NCI-H510A (cell line): ENCODE measurements at regions not wholly inside any gene's neighbourhood (a gene's known extent, or its start where the extent isn't known, plus 50 kb on each side); places are given as distances from the start of the nearest gene placed in this dataset.

Source experiments
- DNase-seq: peaks from one replicate; lab custom pipeline; 2025; lab: John Stamatoyannopoulos, UW

GRCh38 chr16:35258381-35258780, 1799.0 kb downstream of the TP53TG3F start:
- DNase-seq: no peak

- no peak for DNase-seq
Observed at GRCh38 chr16:35295856-35296255, 1836.4 kb downstream of the TP53TG3F start.

DNA sequence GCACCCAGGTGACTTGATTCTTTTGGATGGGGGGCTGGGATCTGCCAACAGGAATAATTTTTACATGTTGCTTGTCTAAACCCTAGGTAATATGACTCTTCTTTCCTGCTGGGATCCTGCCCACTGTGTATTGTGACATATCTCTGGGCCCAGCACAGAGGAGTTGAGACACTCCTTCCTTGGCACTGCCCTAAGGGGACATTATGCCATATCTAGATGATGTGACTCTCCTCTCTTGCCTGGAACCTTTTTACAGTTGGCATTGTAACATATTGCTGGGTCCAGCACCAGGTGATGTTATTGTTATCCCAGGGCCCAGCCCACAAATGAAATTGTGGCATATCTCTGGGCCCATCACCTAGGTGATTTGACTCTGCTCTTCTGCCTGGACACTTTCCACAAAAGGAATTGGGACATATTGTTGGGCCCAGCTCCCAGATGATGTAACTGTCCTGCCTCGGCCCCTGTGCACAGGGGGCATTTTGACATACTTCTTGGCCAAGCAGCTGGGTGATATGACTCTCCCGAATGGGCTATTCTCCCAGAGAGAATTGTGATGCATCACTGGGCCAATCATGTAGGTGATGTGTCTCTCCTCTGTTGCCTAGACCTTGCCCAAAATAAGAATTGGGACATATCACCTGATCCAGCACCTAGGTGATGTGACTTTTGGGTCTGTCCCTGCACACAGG, 1837.7 kb downstream of the TP53TG3F start:
- no peak for DNase-seq

- DNase-seq: no peak
Observed at GRCh38 chr16:35298460-35299243, 1839.2 kb downstream of the TP53TG3F start.

DNA sequence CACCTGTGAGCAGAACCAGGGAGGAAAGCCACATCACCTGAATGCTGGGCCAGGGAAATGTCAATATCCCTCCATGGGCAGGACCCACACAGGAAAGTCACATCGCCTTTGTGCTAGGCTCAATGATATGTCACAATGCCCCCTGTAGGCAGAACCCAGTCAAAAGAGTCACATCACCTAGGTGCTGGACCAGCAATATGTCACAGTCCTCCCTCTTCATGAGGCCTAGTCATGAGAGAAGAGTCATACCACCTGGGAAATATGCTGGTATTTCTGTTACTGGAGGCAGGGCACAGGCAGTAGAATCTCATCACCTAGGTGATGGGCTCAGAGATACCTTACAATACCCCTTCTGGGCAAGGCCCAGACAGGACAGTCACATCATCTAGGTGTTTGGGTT, 1843.4 kb downstream of the TP53TG3F start:
- DNase-seq: no peak

DNA sequence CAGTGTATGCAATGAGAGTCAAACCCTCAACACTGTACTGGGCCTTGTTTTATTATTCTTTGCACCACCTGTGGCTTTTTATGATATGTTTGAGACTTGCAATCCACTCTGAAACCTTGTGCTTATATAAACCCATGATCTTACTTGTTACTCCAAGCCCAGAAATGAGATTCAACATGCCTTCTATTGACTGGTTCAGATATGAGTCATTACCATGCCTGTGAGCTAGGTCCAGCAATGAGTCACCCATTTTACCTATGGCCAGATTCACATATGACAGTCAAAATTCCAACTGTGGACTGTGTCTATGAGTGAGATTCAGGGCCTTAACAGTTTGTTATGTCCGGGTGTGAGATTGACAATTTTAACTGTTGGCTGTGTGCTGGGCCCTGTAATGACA, 1846.1 kb downstream of the TP53TG3F start:
- no peak for DNase-seq

- DNase-seq: no peak
Observed at GRCh38 chr16:35306915-35307314, 1847.5 kb downstream of the TP53TG3F start.

DNA sequence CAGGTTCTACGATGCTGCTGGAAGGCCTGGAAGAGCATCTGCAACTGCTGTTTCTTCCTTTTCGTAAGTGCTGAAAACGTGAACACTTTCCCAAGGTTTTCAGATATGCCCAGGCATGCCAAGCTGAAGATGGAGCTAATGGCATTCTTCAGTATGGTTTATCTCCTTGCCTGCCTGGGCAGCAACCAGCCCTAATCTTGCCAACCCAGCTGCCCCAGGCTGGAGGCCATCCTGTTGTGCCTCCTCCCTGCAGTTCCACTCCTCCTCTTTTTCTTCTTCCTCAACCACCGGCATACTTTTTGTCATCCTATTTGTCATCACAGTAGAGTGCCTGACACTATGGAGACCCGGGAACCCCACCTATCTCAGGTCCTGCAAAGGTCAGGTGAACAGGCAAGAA, 1849.3 kb downstream of the TP53TG3F start:
- no peak for DNase-seq

DNA sequence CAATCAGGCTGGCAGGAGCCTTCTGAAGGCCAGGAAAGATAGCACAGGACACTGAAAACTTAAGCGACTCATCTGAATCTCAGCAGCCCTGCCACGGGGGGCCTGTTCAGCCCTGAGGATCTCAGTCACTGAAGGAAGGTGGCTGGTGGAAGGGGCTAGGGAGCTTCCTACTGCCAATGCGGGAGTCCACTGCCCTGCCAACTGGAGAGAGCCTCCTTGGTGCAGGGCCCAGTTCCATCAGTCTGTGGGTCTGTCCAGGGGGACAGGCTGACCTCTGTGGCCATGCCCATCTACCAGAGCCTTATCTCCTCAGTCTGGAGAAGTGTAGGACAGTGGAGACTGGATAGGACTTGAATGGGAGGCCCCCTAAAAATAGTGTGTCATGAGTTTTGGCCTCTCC, 1851.6 kb downstream of the TP53TG3F start:
- no peak for DNase-seq

DNA sequence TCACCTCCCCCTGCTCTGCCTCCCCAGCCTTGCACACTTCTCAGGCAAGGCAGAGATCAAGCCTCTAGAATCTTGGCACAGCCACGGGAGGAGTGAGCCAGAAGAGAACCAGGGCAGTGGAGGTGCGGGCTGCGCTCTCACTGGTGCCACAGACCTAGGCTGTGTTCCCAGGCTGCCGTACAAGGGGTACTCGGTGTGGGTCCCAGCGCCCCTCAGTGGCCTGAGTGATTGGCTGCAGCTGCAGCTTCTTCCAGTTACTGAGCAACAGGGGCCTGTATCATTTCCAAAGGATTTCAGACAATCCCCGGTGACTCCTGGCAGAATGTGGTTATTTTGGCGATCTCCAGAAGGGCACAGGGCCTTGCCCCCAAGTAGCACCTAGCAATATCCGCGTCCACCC, 1852.1 kb downstream of the TP53TG3F start:
- no peak for DNase-seq

DNA sequence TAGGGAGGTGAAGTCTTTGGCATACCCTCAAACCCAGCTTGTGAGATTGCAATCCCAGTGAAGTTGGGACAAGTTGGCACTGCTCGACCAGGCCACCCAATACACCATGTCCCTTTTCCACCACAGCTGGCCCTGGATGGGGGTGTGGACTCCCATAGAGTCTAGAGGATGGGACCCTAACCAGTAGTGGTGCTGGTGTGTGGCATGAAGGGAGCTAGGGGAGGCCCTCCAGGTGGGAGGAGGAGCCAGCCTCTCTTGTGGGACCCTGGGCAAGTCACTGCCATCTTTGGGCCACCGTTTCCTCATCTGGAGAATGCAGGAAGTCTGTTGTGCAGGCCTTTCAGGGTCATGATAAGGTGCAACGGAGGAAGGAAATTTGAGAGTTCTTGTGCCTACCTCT, 1854.9 kb downstream of the TP53TG3F start:
- DNase-seq: no peak

- no peak for DNase-seq
Observed at GRCh38 chr16:35319536-35320192, 1860.3 kb downstream of the TP53TG3F start.

DNA sequence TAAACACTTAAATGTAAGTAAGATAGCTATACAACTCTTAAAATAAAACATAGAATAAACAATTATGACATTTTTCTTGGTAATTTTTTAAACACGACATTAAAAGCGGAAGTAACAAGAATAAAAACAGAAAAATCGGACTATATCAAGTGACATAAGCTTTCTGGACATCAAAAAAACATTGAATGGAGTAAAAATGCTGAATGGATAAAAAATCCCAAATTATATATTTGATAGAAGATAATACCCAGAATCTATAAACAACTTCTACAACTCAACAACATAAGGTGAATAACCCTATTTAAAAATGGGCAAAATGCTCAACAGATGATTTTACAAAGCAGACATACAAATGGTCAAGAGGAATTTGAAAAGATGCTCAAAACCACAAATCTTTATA, 1866.5 kb downstream of the TP53TG3F start:
- no peak for DNase-seq

- no peak for DNase-seq
Observed at GRCh38 chr16:35339337-35339736, 1879.9 kb downstream of the TP53TG3F start.

DNA sequence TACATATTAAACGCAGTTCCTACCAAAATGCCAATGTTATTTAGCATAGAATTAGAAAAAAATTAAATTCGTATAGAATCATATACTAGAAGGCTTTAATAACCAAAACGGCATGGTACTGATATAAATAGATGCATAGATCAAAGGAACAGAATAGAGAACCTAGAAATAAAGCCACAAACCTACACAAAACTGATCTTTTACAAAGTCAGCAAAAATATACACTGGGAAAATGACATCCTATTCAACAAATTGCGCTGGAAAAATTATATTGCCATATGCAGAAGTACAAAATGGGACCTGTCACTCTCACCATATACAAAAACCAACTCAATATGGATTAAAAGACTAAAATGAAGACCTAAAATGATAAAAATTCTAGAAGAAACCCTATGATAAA, 1882.6 kb downstream of the TP53TG3F start:
- no peak for DNase-seq

DNA sequence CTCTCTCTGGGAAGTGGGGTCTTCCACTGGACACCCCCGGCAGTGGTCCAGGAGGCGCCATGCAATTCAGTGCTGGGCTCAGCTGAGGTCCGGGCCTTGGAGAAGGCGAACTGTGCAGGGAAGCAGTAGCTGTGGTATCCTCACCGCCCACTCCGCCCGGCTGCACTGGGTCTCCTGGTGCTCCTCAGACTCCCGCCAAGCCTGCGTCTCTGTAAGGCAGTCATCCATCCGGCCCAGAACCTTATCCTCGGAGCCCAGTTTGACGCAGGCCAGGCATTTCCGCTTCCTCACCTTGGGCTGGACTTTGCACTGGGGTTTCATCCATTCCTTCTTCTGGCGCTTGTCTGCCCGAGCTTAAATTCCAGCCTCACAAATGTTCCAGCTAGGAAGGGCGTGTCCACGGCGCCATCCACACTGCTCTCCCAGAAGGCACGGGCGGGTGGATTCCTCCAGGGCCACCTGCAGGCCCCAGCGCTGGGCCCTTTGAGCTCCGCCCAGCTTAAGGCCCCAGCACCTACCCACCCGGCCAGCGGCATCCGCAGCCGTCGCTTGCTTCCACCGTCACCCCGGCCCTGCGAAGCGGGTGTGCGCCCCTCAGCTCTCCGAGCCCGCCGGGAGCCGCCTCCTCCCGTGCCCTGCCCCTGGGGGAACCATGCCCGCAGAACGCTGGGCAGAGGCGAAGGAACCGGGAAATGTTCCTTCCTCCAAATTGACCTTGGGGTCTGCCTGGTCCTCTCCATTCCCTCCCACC, 1884.8 kb downstream of the TP53TG3F start:
- DNase-seq: no peak

DNA sequence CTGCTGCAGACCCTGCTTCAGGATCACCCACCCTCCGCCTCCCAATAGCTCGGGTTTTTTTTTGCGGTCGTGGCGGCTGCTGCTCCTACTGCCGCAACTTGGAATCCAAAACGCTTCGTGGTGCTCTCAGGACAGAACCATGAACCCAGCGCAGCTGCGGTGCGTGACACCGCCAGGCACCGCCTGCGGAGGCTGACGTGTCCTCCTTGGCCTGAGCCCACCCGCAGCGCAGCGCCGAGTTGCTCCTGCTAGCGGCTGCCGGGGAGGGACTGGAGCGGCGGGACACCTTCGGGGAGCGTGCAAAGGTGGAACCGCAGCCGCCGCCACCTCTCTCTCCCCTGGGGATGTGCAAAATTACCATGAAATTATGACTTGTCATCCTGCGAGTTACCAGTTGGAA, 1893.0 kb downstream of the TP53TG3F start:
- no peak for DNase-seq

- no peak for DNase-seq
Observed at GRCh38 chr16:35363510-35363909, 1904.1 kb downstream of the TP53TG3F start.

DNA sequence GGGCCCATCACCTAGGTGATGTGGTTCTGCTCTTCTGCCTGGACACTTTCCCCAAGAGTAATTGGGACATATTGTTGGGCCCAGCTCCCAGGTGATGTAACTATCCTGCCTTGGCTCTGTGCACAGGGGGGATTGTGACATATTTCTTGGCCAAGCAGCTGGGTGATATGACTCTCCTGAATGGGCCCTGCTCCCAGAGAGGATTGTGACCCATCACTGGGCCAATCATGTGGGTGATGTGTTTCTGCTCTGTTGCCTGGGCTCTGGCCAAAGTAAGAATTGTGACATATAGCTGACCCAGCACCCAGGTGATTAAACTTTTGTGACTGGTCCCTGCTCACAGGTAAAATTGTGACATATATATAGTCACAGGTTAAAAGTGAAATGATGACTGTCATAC, 1904.9 kb downstream of the TP53TG3F start:
- DNase-seq: no peak

GRCh38 chr16:35365675-35366074, 1906.3 kb downstream of the TP53TG3F start:
- no peak for DNase-seq

- DNase-seq: no peak
Observed at GRCh38 chr16:35370617-35371016, 1911.2 kb downstream of the TP53TG3F start.

- no peak for DNase-seq
Observed at GRCh38 chr16:35377142-35377541, 1917.7 kb downstream of the TP53TG3F start.
